Sigmoid colon (tissue), 6 donors: ENCODE measurements at regions not wholly inside any gene's neighbourhood (a gene's known extent, or its start where the extent isn't known, plus 50 kb on each side); places are given as distances from the start of the nearest gene placed in this dataset.

ENCODE experiments used
- DNase-seq: peaks from one replicate; pipeline ENCODE4 v3.0.0-alpha.2; 2019
- H3K27ac ChIP-seq, 4 donors: fragments of 200-600 bp; sonication (generic); one replicate each; pipeline ENCODE4 v1.5.1; 2016 to 2019; ENCODE audit warnings: mild to moderate bottlenecking in 1 of 4
- H3K27me3 ChIP-seq, 3 donors: fragments of 200-600 bp; sonication (generic); one replicate each; pipeline ENCODE4 v1.5.1; 2019; ENCODE audit warnings: mild to moderate bottlenecking in 1 of 3
- H3K36me3 ChIP-seq, 4 donors: fragments of 200-600 bp; sonication (generic); one replicate each; pipeline ENCODE4 v1.5.1; 2016 to 2019
- H3K4me1 ChIP-seq, 4 donors: fragments of 200-600 bp; sonication (generic); one replicate each; pipeline ENCODE4 v1.5.1; 2017 to 2019
- H3K4me3 ChIP-seq, 4 donors: fragments of 200-600 bp; sonication (generic); one replicate each; pipeline ENCODE4 v1.5.1; 2017 to 2019; ENCODE audit warnings: mild to moderate bottlenecking in 2 of 4, moderate library complexity in 1 of 4
- H3K9me3 ChIP-seq, 4 donors: fragments of 200-600 bp in 3 of 4; sonication (generic) in 3 of 4; one replicate each; pipeline versions ENCODE4 v1.5.1 to v1.6.1; 2013 to 2019
- EP300 ChIP-seq, 4 donors: sonication (generic); formaldehyde crosslinking; IDR thresholded peaks; one replicate each; pipeline ENCODE4 v1.6.1; 2017; ENCODE audit warnings: antibody characterized with exemption in 4 of 4
- POLR2A ChIP-seq, 2 donors: fragments of 450-650 bp; IDR thresholded peaks; one replicate each; pipeline ENCODE4 v1.6.1; 2016; ENCODE audit warnings: antibody characterized with exemption in 2 of 2, mild to moderate bottlenecking in 2 of 2, moderate library complexity in 2 of 2
- POLR2AphosphoS5 ChIP-seq, 4 donors: sonication (generic); formaldehyde crosslinking; IDR thresholded peaks; one replicate each; pipeline ENCODE4 v1.6.1; 2017; ENCODE audit warnings: antibody characterized with exemption in 4 of 4
- WGBS, 2 donors: extraction: QIAGEN DNeasy Blood & Tissue Kit; methylation state at CpG; one replicate each; pipeline ENCODE4 v1.1.7; 2013; 5-methylcytosine and 5-hydroxymethylcytosine counted together
- intact Hi-C: fragments of 100-400 bp; cut with DNase I; formaldehyde crosslinking; loops from one replicate; pipeline ENCODE4 v1.15.1; 2023
- TF ChIP-seq, protein P1 (sequence below), 4 experiments: fragments of 450-650 bp in 3 of 4; fragments of 200-600 bp in 1 of 4; IDR thresholded peaks; one replicate each; pipeline ENCODE4 v1.5.1; 2016 to 2019; ENCODE audit warnings: antibody characterized with exemption in 4 of 4, mild to moderate bottlenecking in 3 of 4, moderate library complexity in 2 of 4
- donor health status: healthy with polysubstance abuse.
- donor health status: healthy.

DNA sequence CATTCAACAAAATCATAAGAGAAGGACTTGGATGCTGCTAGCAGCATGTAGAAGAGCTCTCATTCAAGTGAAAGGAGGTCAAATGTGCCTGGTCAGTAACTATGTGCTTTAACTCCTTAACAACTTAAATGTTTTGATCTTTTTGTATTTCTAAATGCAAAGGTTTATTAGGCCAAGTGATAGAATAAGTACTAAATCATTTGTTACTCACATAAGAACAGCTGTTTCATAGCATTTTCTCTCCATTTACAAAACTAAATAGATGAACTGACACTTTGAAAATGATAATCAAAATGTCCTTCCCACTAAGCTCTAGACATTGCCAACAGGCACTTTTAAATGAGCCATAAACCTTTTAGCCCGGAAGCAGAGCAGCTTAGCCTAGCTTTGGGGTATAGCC, 254.3 kb upstream of the PRMT6 start:
- H3K27ac ChIP-seq: no peak overlapping the region
- no peaks in the 10 kb centered on the region for H3K36me3 ChIP-seq
- no peak for TF ChIP-seq POLR2A (IDR thresholded peaks at IDR 0.05)
- TF ChIP-seq POLR2AphosphoS5 (IDR thresholded peaks at IDR 0.05): no peak
- TF ChIP-seq, protein P1, sequence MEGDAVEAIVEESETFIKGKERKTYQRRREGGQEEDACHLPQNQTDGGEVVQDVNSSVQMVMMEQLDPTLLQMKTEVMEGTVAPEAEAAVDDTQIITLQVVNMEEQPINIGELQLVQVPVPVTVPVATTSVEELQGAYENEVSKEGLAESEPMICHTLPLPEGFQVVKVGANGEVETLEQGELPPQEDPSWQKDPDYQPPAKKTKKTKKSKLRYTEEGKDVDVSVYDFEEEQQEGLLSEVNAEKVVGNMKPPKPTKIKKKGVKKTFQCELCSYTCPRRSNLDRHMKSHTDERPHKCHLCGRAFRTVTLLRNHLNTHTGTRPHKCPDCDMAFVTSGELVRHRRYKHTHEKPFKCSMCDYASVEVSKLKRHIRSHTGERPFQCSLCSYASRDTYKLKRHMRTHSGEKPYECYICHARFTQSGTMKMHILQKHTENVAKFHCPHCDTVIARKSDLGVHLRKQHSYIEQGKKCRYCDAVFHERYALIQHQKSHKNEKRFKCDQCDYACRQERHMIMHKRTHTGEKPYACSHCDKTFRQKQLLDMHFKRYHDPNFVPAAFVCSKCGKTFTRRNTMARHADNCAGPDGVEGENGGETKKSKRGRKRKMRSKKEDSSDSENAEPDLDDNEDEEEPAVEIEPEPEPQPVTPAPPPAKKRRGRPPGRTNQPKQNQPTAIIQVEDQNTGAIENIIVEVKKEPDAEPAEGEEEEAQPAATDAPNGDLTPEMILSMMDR (IDR thresholded peaks at IDR 0.05): no peak
- TF ChIP-seq EP300 (IDR thresholded peaks at IDR 0.05): no peak
- intact Hi-C loops: no loop called here
- no peak for DNase-seq
- 69 to 74% methylated on average over 1 of the region's 1 CpG for WGBS, 2 donors
- H3K4me3 ChIP-seq: no peak overlapping the region
- H3K27me3 ChIP-seq: no peaks in the 10 kb centered on the region
- H3K4me1 ChIP-seq: no peaks in the 10 kb centered on the region
- H3K9me3 ChIP-seq: no peaks in the 10 kb centered on the region

DNA sequence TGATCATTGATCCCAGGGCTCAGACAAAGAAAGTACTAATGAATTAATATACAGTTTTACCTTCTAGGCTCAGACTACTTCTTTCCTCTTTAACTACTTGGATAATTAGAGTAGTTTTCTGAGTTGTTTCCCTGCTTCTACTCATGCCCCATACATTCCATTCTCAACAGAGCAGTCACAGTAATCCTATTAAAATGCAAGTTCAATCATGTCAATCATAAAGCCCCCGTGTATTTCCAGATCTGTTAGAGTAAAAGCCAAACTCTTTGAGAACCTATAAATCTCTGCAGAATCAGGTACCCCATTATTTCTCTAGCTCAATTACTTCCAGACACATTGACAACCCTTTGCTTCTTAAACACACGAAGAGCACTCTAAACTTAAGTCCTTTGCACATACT, 242.1 kb upstream of the PRMT6 start:
- H3K4me3 ChIP-seq: no peak overlapping the region
- WGBS, 2 donors: 54 to 66% methylated on average over 2 of the region's 2 CpGs
- no peaks in the 10 kb centered on the region for H3K36me3 ChIP-seq
- no peak overlapping the region for H3K27ac ChIP-seq
- H3K27me3 ChIP-seq: no peaks in the 10 kb centered on the region
- TF ChIP-seq, protein P1 (IDR thresholded peaks at IDR 0.05): no peak
- no peak for TF ChIP-seq EP300 (IDR thresholded peaks at IDR 0.05)
- no peak for TF ChIP-seq POLR2A (IDR thresholded peaks at IDR 0.05)
- no peak for TF ChIP-seq POLR2AphosphoS5 (IDR thresholded peaks at IDR 0.05)
- H3K4me1 ChIP-seq: no peaks in the 10 kb centered on the region
- H3K9me3 ChIP-seq: no peaks in the 10 kb centered on the region
- DNase-seq: no peak
- intact Hi-C loops: no loop called here

GRCh38 chr1:106817575-106817974, 238.9 kb upstream of the PRMT6 start:
- Histone ChIP-seq H3K36me3 (no peaks in the 10 kb centered on the region), H3K4me3 (no peak overlapping the region), H3K4me1 (no peaks in the 10 kb centered on the region), H3K9me3 (peaks cover 0 to 3% (median 0%) of the 10 kb centered on the region in 4 donors), H3K27ac (no peak overlapping the region), H3K27me3 (no peaks in the 10 kb centered on the region)
- 31 to 56% methylated on average over 1 of the region's 1 CpG for WGBS, 2 donors
- no peak for DNase-seq
- intact Hi-C loops: no loop called here
- TF ChIP-seq EP300 (IDR thresholded peaks at IDR 0.05) (no peak), POLR2AphosphoS5 (IDR thresholded peaks at IDR 0.05) (no peak), POLR2A (IDR thresholded peaks at IDR 0.05) (no peak)
- TF ChIP-seq, protein P1 (IDR thresholded peaks at IDR 0.05): no peak

- Histone ChIP-seq H3K27ac (no peak overlapping the region), H3K36me3 (no peaks in the 10 kb centered on the region), H3K4me3 (no peak overlapping the region), H3K27me3 (no peaks in the 10 kb centered on the region), H3K9me3 (no peaks in the 10 kb centered on the region), H3K4me1 (peaks cover 0 to 15% (median 5%) of the 10 kb centered on the region in 4 donors)
- no peak for DNase-seq
- no peak for TF ChIP-seq POLR2AphosphoS5 (IDR thresholded peaks at IDR 0.05)
- no peak for TF ChIP-seq POLR2A (IDR thresholded peaks at IDR 0.05)
- no peak for TF ChIP-seq EP300 (IDR thresholded peaks at IDR 0.05)
- TF ChIP-seq, protein P1 (IDR thresholded peaks at IDR 0.05): no peak
- intact Hi-C loops: loop anchor here (5.0 kb wide), 1 partner anchor 46 kb away; no protein-coding TSS in a partner anchor
These were observed 225.0 kb upstream of the PRMT6 start for GRCh38 chr1:106831511-106831910.

GRCh38 chr1:106836708-106837107, 219.8 kb upstream of the PRMT6 start:
- no peaks in the 10 kb centered on the region for H3K36me3 ChIP-seq
- H3K4me1 ChIP-seq: peaks cover 0 to 5% (median 0%) of the 10 kb centered on the region in 4 donors
- no peak for DNase-seq
- no peaks in the 10 kb centered on the region for H3K27me3 ChIP-seq
- intact Hi-C loops: no loop called here
- H3K27ac ChIP-seq: no peak overlapping the region
- no peak for TF ChIP-seq POLR2AphosphoS5 (IDR thresholded peaks at IDR 0.05)
- no peak for TF ChIP-seq EP300 (IDR thresholded peaks at IDR 0.05)
- TF ChIP-seq POLR2A (IDR thresholded peaks at IDR 0.05): no peak
- TF ChIP-seq, protein P1 (IDR thresholded peaks at IDR 0.05): no peak
- WGBS, 2 donors: 66 to 71% methylated on average over 2 of the region's 2 CpGs
- H3K9me3 ChIP-seq: no peaks in the 10 kb centered on the region
- H3K4me3 ChIP-seq: no peak overlapping the region
